GM21723 (cell line): ENCODE measurements at regions not wholly inside any gene's neighbourhood (a gene's known extent, or its start where the extent isn't known, plus 50 kb on each side); places are given as distances from the start of the nearest gene placed in this dataset.

ENCODE experiments used
- ATAC-seq: cut with Tn5 transposase; IDR thresholded peaks from one replicate; pipeline ENCODE4 v1.9.1; 2021; ENCODE audit warnings: mild to moderate bottlenecking, moderate library complexity; ENCODE audit not compliant: unreplicated experiment

DNA sequence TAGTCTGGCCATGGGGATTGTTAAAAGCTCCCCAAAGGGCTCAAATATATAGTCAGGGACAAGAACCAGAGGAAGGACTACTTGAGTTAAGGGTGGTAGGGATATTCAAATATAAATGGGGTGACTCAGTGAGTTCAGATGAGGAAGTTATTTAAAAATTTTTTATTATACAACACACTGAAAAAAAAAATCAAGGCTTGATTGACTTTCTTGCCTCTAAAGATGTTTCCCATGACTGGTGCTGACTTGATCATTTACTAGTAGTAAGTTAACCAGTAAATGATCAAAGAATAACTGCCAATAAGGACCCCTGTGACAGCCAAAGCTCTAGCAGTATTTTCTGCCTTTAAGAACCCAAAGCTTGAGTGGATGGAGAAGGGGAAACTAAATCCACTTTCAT lies 357.6 kb upstream of the NR5A2 start:
- ATAC-seq: no peak

DNA sequence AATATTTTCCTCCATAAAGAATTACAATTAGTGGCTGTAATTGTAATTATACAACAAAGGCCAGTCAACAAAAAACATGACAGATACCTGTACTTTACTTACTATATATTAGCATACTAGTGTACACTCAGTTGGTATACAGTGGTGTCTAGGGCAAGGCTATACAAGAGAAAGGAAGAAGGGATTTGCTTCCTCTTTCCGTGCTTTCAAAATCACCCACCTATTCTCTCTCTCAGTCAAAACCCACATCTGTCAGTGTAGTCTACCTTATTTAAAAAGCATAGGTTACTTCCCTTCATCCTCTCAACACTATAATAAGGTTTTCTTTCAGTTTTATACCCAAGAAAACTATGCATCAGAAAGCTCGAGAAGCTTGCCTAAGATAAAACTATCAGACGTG lies 355.8 kb upstream of the NR5A2 start:
- ATAC-seq: no peak

DNA sequence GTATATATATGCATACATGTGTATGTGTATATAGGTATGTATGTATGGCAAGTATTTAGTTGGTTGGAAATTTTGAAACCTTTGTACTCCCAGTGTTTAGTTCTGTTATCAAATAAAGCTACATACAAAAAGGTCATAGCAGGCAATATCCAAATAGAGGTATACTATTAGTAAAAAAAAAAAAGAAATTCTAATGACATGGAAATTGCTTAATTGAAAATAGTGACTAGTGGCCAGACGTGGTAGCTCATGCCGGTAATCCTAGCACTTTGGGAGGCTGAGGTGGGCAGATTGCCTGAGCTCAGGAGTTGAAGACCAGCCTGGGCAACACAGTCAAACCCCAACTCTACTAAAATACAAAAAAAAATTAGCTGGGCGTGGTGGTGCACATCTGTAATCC lies 351.6 kb upstream of the NR5A2 start:
- no peak for ATAC-seq

DNA sequence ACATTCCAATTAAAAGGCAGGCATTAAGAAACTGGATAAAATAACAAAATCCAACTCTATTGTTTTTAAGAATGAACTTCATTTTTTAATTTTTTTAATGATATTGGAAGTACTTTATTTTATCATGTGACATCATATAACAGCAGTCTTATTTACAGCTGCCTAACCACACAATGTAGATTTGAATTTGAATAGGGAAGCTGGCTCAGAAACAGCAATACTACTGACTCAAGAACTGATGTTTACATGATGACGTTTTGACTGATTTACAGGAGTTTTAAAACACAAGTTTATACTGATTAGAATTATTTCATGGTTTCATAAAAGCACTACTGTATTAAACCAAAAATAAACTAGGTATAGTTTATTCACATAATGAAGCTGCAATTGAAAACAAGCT lies 348.7 kb upstream of the NR5A2 start:
- no peak for ATAC-seq

- no peak for ATAC-seq
These were observed 345.4 kb upstream of the NR5A2 start for GRCh38 chr1:199682081-199682480.

- ATAC-seq: peak; percentile 95
These were observed 342.7 kb upstream of the NR5A2 start for GRCh38 chr1:199684686-199685273.

- ATAC-seq: no peak
These were observed 342.1 kb upstream of the NR5A2 start for GRCh38 chr1:199685369-199685768.

DNA sequence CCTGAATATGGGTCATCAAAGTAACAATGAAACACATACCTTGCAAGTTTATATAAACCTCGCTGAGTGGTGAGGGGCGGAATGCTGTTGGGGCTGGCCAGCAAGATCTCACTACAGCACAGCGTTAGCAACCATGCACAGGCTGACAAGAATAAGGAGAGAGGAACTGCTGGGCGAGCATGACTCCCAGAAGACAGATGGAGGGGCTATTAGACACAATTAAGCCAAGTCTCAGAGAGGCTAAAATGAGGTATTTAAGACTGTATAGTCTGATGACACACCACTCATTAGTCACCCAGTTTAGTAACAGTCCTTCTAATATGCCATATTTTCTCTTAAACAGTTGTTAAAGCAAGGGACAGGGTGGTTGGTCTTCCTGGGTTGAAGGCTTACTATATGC lies 340.2 kb upstream of the NR5A2 start:
- no peak for ATAC-seq

DNA sequence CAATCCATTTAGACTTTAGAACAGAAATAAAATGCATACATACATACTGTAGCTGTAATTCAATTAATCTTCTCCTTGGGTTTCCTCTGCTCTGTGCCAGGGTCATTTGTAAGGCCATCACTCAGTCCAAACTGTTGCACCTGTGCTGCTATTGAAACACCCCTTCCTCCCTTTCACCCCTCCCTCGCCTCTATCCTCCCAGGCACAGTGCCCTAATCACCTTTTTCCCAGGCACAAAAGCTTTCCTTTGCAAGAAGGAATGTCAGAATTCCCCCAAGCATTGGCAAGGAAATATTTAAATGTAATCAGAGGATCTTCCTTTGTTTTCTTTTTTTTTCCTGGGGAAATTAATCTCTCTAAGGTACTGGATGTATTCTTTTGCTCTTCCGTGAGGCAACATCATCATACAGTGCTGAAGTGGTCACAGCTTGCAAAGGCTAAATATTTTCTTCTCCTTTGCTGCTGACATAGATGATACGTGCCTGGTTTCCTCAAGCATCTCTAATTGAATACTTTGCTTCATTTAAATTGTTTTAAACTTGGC lies 339.3 kb upstream of the NR5A2 start:
- no peak for ATAC-seq

GRCh38 chr1:199688774-199689173 lies 338.7 kb upstream of the NR5A2 start:
- ATAC-seq: no peak

GRCh38 chr1:199690496-199690895 lies 337.0 kb upstream of the NR5A2 start:
- ATAC-seq: no peak

GRCh38 chr1:199691540-199691939 lies 336.0 kb upstream of the NR5A2 start:
- ATAC-seq: no peak

GRCh38 chr1:199693724-199694123 lies 333.8 kb upstream of the NR5A2 start:
- no peak for ATAC-seq

GRCh38 chr1:199696225-199696624 lies 331.3 kb upstream of the NR5A2 start:
- ATAC-seq: no peak

- ATAC-seq: no peak
These were observed 329.3 kb upstream of the NR5A2 start for GRCh38 chr1:199698222-199698621.

GRCh38 chr1:199700551-199700950 lies 327.0 kb upstream of the NR5A2 start:
- no peak for ATAC-seq

DNA sequence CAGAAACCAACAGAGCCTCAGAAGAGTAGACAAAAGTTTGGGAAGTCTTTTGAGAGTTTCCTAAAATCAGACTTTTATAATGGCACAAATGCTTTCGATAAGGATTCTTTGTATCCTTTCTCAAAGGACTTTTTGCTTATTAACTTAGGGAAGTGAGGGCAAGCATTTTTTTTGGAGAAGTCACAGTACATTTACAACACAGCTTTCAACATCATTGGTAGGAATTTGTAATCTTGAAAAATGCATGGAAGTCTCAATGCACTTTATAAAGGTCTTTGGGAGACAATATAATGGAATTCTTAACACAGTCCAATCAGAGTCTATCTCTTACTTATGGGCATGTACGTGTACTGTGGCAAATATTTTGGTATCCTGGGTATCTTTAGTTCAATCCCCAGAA lies 325.8 kb upstream of the NR5A2 start:
- no peak for ATAC-seq

GRCh38 chr1:199704231-199704630 lies 323.3 kb upstream of the NR5A2 start:
- no peak for ATAC-seq

DNA sequence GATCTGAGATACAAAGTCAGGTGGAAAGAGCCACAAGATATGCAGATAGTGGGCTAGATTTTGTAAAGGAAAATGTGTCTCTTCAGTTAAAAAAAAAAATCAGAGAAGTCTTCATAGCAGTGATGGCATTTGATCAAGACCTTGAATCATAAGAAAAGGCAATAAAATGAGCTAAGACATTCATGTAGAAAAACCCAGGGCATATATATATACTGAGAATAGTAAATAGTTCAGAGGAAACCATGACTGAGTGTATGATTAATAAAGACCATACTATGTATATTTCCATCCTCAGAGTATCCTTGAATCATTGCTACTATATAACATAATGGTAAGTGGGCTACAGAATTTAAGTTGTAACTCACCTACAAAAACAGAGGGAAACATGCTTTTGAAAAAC lies 321.7 kb upstream of the NR5A2 start:
- no peak for ATAC-seq

DNA sequence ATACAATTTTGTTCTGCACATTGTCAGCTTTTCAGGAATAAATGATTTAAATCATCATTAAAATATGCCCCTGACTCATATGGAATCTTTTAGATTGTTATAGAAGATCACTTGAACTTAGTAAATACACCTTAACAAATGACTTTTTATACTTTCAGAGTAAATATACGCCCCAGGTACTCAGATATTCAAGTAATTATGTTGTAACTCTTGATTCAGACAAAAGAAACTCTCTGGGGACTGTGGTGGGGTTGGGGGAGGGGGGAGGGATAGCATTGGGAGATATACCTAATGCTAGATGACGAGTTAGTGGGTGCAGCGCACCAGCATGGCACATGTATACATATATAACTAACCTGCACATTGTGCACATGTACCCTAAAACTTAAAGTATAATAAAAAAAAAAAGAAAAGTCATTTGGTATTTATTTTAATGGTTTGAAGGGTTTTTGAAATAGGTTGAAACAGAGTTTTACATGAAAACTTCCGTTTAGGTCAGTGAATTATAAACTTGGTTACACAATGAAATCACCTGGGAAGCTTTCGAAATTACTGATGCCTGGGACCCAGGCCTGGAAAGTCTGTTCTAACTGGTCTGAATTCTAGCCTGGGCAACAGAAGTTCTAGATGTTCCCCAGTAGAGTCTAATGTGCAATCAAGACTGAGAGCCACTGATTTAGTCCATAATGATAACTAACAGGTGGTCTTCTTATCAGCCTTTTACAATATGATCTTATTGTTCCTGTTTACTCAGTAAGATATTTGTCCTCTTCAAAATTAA lies 320.5 kb upstream of the NR5A2 start:
- ATAC-seq: no peak

DNA sequence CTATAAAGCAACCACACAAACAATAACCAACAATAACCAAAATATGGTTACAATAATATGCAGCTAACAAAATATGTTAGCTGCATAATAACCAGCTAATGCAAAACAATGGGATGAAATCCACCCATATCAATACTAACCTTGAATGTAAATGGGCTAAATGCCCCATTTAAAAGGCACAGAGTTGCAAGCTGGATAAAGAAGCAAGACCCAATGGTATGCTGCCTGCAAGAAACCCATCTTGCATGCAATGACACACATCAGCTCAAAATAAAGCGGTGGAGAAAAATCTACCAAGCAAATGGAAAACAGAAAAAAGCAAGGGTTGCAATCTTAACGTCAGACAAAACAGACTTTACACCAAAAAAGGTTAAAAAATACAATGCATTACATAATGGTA lies 316.5 kb upstream of the NR5A2 start:
- ATAC-seq: no peak

DNA sequence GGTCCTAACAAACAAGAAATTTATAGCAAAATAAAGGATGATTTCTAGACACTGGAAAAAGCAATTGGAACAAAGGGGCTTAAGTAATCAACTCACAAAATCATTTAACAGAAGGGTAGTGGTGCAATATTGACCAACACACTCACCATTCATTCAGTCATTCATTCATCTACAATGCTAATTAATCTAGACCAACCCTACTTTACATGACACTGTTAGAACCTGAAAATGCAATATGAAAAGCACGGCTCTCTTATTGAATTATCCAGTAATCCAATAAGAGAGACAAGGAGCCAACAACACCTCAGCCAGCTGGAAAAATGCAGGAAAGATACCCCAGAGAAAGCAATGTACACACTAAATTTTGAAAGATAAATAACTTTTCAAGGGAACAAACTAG lies 310.8 kb upstream of the NR5A2 start:
- no peak for ATAC-seq
